Neural progenitor cell (in vitro differentiated cells): ENCODE measurements at regions not wholly inside any gene's neighbourhood (a gene's known extent, or its start where the extent isn't known, plus 50 kb on each side); places are given as distances from the start of the nearest gene placed in this dataset.

Experiments used
- CTCF ChIP-seq: fragments of 200-600 bp; sonication (generic); IDR thresholded peaks from 2 replicates; pipeline ENCODE4 v1.5.1; 2017; ENCODE audit warnings: antibody characterized with exemption, mild to moderate bottlenecking
- EZH2 ChIP-seq: fragments of 200-600 bp; sonication (generic); IDR thresholded peaks from 2 replicates; pipeline ENCODE4 v1.6.1; 2017; ENCODE audit warnings: antibody characterized with exemption, mild to moderate bottlenecking, moderate library complexity

- TF ChIP-seq CTCF (no peak), EZH2 (no peak)
These were observed 79.1 kb upstream of the RAPGEF2 start for GRCh38 chr4:159023741-159024140.
